GM23248 (cell line): ENCODE measurements at regions not wholly inside any gene's neighbourhood (a gene's known extent, or its start where the extent isn't known, plus 50 kb on each side); places are given as distances from the start of the nearest gene placed in this dataset.
A peak's percentile ranks its signal among the peaks of the same experiment; 100 is the strongest.

Source experiments
- DNase-seq: peaks from one replicate; pipeline ENCODE4 v3.0.0-alpha.2; 2015
- H2AFZ ChIP-seq: fragments of 200-600 bp; sonication (generic); 2 replicates; pipeline ENCODE4 v1.6.1; 2016; ENCODE audit warnings: antibody characterized with exemption
- H3F3A ChIP-seq: fragments of 200-600 bp; sonication (generic); 2 replicates; pipeline ENCODE4 v1.6.1; 2016; ENCODE audit warnings: mild to moderate bottlenecking, antibody characterized with exemption, mixed run types; ENCODE audit not compliant: insufficient read depth
- H3K27ac ChIP-seq: fragments of 200-600 bp; sonication (generic); 2 replicates; pipeline ENCODE4 v1.5.1; 2016; ENCODE audit warnings: mild to moderate bottlenecking
- H3K27me3 ChIP-seq: fragments of 200-600 bp; sonication (generic); replicated peaks from 2 replicates; pipeline ENCODE4 v1.6.1; 2016; ENCODE audit warnings: mild to moderate bottlenecking; ENCODE audit not compliant: insufficient read depth
- H3K36me3 ChIP-seq: fragments of 200-600 bp; sonication (generic); 2 replicates; pipeline ENCODE4 v1.6.1; 2016; ENCODE audit warnings: low read depth, mild to moderate bottlenecking
- H3K4me1 ChIP-seq: fragments of 200-600 bp; sonication (generic); 2 replicates; pipeline ENCODE4 v1.6.1; 2016; ENCODE audit warnings: mild to moderate bottlenecking; ENCODE audit not compliant: insufficient read depth
- H3K4me2 ChIP-seq: fragments of 200-600 bp; sonication (generic); one replicate; pipeline ENCODE4 v1.6.1; 2016; ENCODE audit warnings: mild to moderate bottlenecking; ENCODE audit not compliant: unreplicated experiment
- H3K4me3 ChIP-seq: fragments of 200-600 bp; sonication (generic); 2 replicates; pipeline ENCODE4 v1.5.1; 2016; ENCODE audit warnings: mild to moderate bottlenecking
- H3K79me2 ChIP-seq: fragments of 200-600 bp; sonication (generic); 2 replicates; pipeline ENCODE4 v1.6.1; 2016; ENCODE audit warnings: mild to moderate bottlenecking; ENCODE audit not compliant: insufficient read depth
- H3K9ac ChIP-seq: fragments of 200-600 bp; sonication (generic); 2 replicates; pipeline ENCODE4 v1.6.1; 2016; ENCODE audit warnings: mild to moderate bottlenecking
- H3K9me2 ChIP-seq: fragments of 200-600 bp; sonication (generic); 2 replicates; pipeline ENCODE4 v1.6.1; 2016; ENCODE audit warnings: mixed run types, mild to moderate bottlenecking, moderate library complexity; ENCODE audit not compliant: insufficient read depth
- H3K9me3 ChIP-seq: fragments of 200-600 bp; sonication (generic); one replicate; pipeline ENCODE4 v1.6.1; 2017; ENCODE audit warnings: low read depth
- H4K20me1 ChIP-seq: fragments of 200-600 bp; sonication (generic); 2 replicates; pipeline ENCODE4 v1.6.0; 2016; ENCODE audit not compliant: insufficient read depth
- EZH2 ChIP-seq: fragments of 200-600 bp; sonication (generic); IDR thresholded peaks from 2 replicates; pipeline ENCODE4 v1.6.1; 2018; ENCODE audit warnings: antibody characterized with exemption, mild to moderate bottlenecking; ENCODE audit not compliant: insufficient read depth, poor library complexity, severe bottlenecking
- EZH2phosphoT487 ChIP-seq: fragments of 200-600 bp; sonication (generic); IDR thresholded peaks from 2 replicates; pipeline ENCODE4 v1.6.1; 2018; ENCODE audit warnings: antibody characterized with exemption, moderate library complexity, mild to moderate bottlenecking, low read depth; ENCODE audit not compliant: insufficient read depth
- WGBS, 2 experiments: methylation state at CpG; one replicate each; pipeline ENCODE4 v1.1.6; 2015 to 2017; ENCODE audit warnings: low lambda C conversion rate in 2 of 2, low coverage in 1 of 2; ENCODE audit errors: missing lambda C conversion rate in 2 of 2; 5-methylcytosine and 5-hydroxymethylcytosine counted together
- in situ Hi-C: fragments of 300-500 bp; cut with MboI; formaldehyde crosslinking; loops from 2 replicates; pipeline ENCODE4 v1.15.0; 2020

DNA sequence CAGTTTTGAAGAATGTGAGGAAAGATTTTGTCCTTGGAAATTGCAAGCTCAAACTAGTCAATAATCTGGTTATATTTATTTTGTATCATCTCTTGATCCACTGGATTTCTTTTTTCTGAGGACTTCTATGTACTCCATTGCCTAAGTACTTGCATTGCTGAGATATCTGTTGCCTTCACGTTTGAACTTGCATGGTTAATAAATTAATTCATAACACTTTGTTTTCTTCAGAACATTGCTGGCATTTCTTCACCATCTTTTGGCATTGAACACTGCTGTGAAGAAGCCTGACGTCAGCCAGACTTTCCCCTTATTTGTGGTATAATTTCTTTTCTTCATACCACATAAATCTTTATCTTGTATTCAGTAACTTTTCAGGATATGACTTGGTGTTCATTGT lies 246.0 kb upstream of the KIF2A start:
- 1 to 2% methylated on average over 2 of the region's 2 CpGs for WGBS, 2 experiments
- no peaks in the 10 kb centered on the region for H3K9me3 ChIP-seq
- TF ChIP-seq EZH2 (no peak), EZH2phosphoT487 (no peak)

DNA sequence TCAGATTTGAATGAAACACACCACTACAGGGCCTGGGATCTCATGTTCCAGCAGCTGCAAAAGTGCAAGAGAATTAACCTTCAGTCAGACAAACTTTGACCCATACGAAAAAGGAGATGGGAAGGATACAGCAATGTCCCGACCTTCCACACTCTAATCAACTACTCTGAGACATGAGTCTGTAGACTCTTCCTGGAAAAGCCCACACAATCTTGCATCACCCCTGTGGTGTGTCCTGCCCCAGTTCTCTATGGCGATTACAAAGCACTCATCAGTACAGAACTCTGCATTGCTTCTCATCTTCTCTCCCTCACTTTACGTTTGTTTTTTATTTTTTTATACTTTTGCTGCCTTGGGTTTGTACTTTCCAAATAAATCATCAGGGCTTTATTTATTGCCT lies 241.0 kb upstream of the KIF2A start:
- Histone ChIP-seq H3K79me2 (no peaks in the 10 kb centered on the region), H3K4me2 (no peak overlapping the region), H3K9ac (no peak overlapping the region), H3K27ac (no peak overlapping the region), H2AFZ (no peak overlapping the region), H3K4me1 (no peaks in the 10 kb centered on the region), H3K9me2 (no peaks in the 10 kb centered on the region), H3K36me3 (no peaks in the 10 kb centered on the region), H3K9me3 (no peaks in the 10 kb centered on the region), H3K4me3 (no peak overlapping the region), H4K20me1 (no peaks in the 10 kb centered on the region), H3F3A (no peaks in the 10 kb centered on the region), H3K27me3 (0 out of 2 replicates have a peak, but pooled peaks cover 9% of the 10 kb centered on the region)
- in situ Hi-C loops: no loop called here
- TF ChIP-seq EZH2 (no peak), EZH2phosphoT487 (no peak)
- DNase-seq: peak; percentile 6
- WGBS, 2 experiments: 42 to 48% methylated on average over 4 of the region's 4 CpGs

More for the DNA sequence above, 246.0 kb upstream of the KIF2A start:
- Histone ChIP-seq H3K4me1 (no peaks in the 10 kb centered on the region), H3F3A (no peaks in the 10 kb centered on the region), H3K79me2 (no peaks in the 10 kb centered on the region), H3K9ac (no peak overlapping the region), H3K4me3 (no peak overlapping the region), H3K9me2 (no peaks in the 10 kb centered on the region), H4K20me1 (no peaks in the 10 kb centered on the region), H3K36me3 (no peaks in the 10 kb centered on the region), H3K27me3 (0 out of 2 replicates have a peak, but pooled peaks cover 5% of the 10 kb centered on the region), H3K4me2 (no peak overlapping the region), H3K27ac (no peak overlapping the region), H2AFZ (no peak overlapping the region)
- DNase-seq: no peak
- in situ Hi-C loops: no loop called here

- Histone ChIP-seq H3K36me3 (no peaks in the 10 kb centered on the region), H2AFZ (no peak overlapping the region), H3F3A (no peaks in the 10 kb centered on the region), H3K27ac (no peak overlapping the region), H3K27me3 (0 out of 2 replicates have a peak, but pooled peaks cover 8% of the 10 kb centered on the region), H3K4me1 (no peaks in the 10 kb centered on the region), H3K9me3 (no peaks in the 10 kb centered on the region), H3K9ac (no peak overlapping the region), H3K79me2 (no peaks in the 10 kb centered on the region), H3K4me2 (no peak overlapping the region), H4K20me1 (no peaks in the 10 kb centered on the region), H3K4me3 (no peak overlapping the region), H3K9me2 (no peaks in the 10 kb centered on the region)
- no peak for DNase-seq
- TF ChIP-seq EZH2: no peak
- TF ChIP-seq EZH2phosphoT487: no peak
- in situ Hi-C loops: no loop called here
Observed at GRCh38 chr5:62066761-62067277, 239.2 kb upstream of the KIF2A start.

GRCh38 chr5:62068554-62068953 lies 237.5 kb upstream of the KIF2A start:
- Histone ChIP-seq H2AFZ (no peak overlapping the region), H3K79me2 (no peaks in the 10 kb centered on the region), H4K20me1 (no peaks in the 10 kb centered on the region), H3K27me3 (peaks cover 8% of the 10 kb centered on the region; the same call in 1 of the 2 replicates), H3K27ac (no peak overlapping the region), H3F3A (no peaks in the 10 kb centered on the region), H3K9me2 (no peaks in the 10 kb centered on the region), H3K4me1 (no peaks in the 10 kb centered on the region), H3K4me2 (no peak overlapping the region), H3K36me3 (no peaks in the 10 kb centered on the region), H3K9me3 (no peaks in the 10 kb centered on the region), H3K4me3 (no peak overlapping the region), H3K9ac (no peak overlapping the region)
- TF ChIP-seq EZH2phosphoT487: no peak
- TF ChIP-seq EZH2: no peak
- 25 to 35% methylated on average over 3 of the region's 3 CpGs for WGBS, 2 experiments
- in situ Hi-C loops: no loop called here
- no peak for DNase-seq

GRCh38 chr5:62077387-62077786 lies 228.6 kb upstream of the KIF2A start:
- H4K20me1 ChIP-seq: no peaks in the 10 kb centered on the region
- no peaks in the 10 kb centered on the region for H3K79me2 ChIP-seq
- H3K27me3 ChIP-seq: peaks cover 18% of the 10 kb centered on the region
- H3K4me2 ChIP-seq: no peak overlapping the region
- H3K4me1 ChIP-seq: peaks cover 5% of the 10 kb centered on the region
- H3K9me2 ChIP-seq: no peaks in the 10 kb centered on the region
- no peaks in the 10 kb centered on the region for H3F3A ChIP-seq
- WGBS, 2 experiments: 69 to 73% methylated on average over 4 of the region's 4 CpGs
- no peaks in the 10 kb centered on the region for H3K9me3 ChIP-seq
- TF ChIP-seq EZH2phosphoT487 (no peak), EZH2 (no peak)
- DNase-seq: no peak
- in situ Hi-C loops: no loop called here
- no peak overlapping the region for H3K27ac ChIP-seq
- H3K9ac ChIP-seq: no peak overlapping the region
- H3K36me3 ChIP-seq: no peaks in the 10 kb centered on the region
- H3K4me3 ChIP-seq: no peak overlapping the region
- H2AFZ ChIP-seq: no peak overlapping the region
